OCI-LY1 (cell line): ENCODE measurements at regions not wholly inside any gene's neighbourhood (a gene's known extent, or its start where the extent isn't known, plus 50 kb on each side); places are given as distances from the start of the nearest gene placed in this dataset.

ENCODE experiments used
- CTCF ChIP-seq: fragments of 200-600 bp; sonication (generic), shearing (Covaris generic); IDR thresholded peaks from 2 replicates; pipeline ENCODE4 v1.5.1; 2017; ENCODE audit warnings: mild to moderate bottlenecking, antibody characterized with exemption, low read length, moderate library complexity, mixed read lengths
- EZH2 ChIP-seq: fragments of 200-600 bp; sonication (generic), shearing (Covaris generic); IDR thresholded peaks from 2 replicates; pipeline ENCODE4 v1.8.0; 2017; ENCODE audit warnings: borderline replicate concordance, mixed run types, mild to moderate bottlenecking, antibody characterized with exemption, low read length, moderate library complexity, mixed read lengths

- TF ChIP-seq CTCF (peak; percentile 96), EZH2 (no peak)
Observed at GRCh38 chr6:53437557-53438202, 88.9 kb upstream of the ELOVL5 start.
